ENCODE measurements at regions not wholly inside any gene's neighbourhood (a gene's known extent, or its start where the extent isn't known, plus 50 kb on each side); places are given as distances from the start of the nearest gene placed in this dataset.

DNA sequence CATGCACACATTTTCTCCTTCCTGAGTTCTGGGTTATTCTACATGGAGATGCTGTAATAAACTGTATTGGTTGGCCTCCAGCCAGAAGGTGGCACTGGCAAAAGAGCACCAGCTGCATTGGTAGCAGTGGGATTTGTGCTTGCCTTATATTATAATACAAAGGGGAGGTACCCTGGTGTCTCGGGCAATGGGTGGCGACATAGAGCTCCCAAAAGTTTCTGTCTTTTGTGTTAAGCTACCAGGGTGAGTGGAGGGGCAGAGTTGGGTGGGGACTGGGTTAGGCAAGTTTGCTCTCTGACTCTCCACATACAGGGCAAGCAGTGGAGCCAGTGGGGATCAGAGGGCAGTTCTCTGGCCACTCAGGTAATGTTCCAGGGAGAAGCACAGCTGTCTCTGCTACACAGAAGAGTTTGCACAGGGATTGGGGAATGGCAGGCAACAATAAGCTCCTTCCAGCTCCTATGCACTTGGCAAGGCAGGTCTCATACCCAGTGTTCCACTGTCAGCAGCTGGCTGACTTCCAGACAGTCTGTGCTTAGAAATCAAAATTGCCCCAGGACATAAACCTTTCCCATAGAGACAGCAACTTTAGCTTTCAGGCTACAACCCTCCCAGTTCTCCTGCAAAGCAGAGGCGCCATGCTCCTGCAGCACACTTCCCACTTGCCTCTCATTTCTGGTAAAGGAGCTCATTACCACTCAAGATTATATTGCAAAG is 463.9 kb upstream of the PCDH7 start:
- TF ChIP-seq CTCF (IDR thresholded peaks at IDR 0.05) (no peak), POLR2AphosphoS5 (IDR thresholded peaks at IDR 0.05) (no peak)
